SKM-1 (cell line): ENCODE measurements at regions not wholly inside any gene's neighbourhood (a gene's known extent, or its start where the extent isn't known, plus 50 kb on each side); places are given as distances from the start of the nearest gene placed in this dataset.

Source experiments
- DNase-seq: peaks from one replicate; lab custom pipeline; 2025; ENCODE audit not compliant: unreplicated experiment; lab: John Stamatoyannopoulos, UW

- no peak for DNase-seq
Measured at GRCh38 chr15:96576596-96576995, 246.1 kb downstream of the NR2F2 start.

- DNase-seq = no peak
Measured at GRCh38 chr15:96578393-96578792, 247.9 kb downstream of the NR2F2 start.

- no peak for DNase-seq
Measured at GRCh38 chr15:96581371-96581770, 250.9 kb downstream of the NR2F2 start.

- DNase-seq = peak; percentile 64
Measured at GRCh38 chr15:96582473-96582872, 252.0 kb downstream of the NR2F2 start.

- DNase-seq = no peak
Measured at GRCh38 chr15:96583671-96584070, 253.2 kb downstream of the NR2F2 start.

- DNase-seq = peak; percentile 3
Measured at GRCh38 chr15:96585484-96586386, 255.2 kb downstream of the NR2F2 start.

- peak; percentile 82 for DNase-seq
Measured at GRCh38 chr15:96586901-96587300, 256.4 kb downstream of the NR2F2 start.

- DNase-seq = no peak
Measured at GRCh38 chr15:96589864-96590263, 259.4 kb downstream of the NR2F2 start.

GRCh38 chr15:96593735-96594134 is 263.2 kb downstream of the NR2F2 start:
- no peak for DNase-seq

- DNase-seq = no peak
Measured at GRCh38 chr15:96595951-96596350, 265.5 kb downstream of the NR2F2 start.

GRCh38 chr15:96598514-96598913 is 268.0 kb downstream of the NR2F2 start:
- no peak for DNase-seq

GRCh38 chr15:96599268-96599667 is 268.8 kb downstream of the NR2F2 start:
- no peak for DNase-seq

- no peak for DNase-seq
Measured at GRCh38 chr15:96600350-96600749, 269.9 kb downstream of the NR2F2 start.

GRCh38 chr15:96606617-96607016 is 276.1 kb downstream of the NR2F2 start:
- no peak for DNase-seq

- no peak for DNase-seq
Measured at GRCh38 chr15:96610757-96611156, 280.3 kb downstream of the NR2F2 start.

GRCh38 chr15:96612917-96613316 is 282.4 kb downstream of the NR2F2 start:
- no peak for DNase-seq

- DNase-seq = no peak
Measured at GRCh38 chr15:96619174-96619573, 288.7 kb downstream of the NR2F2 start.

GRCh38 chr15:96622714-96623113 is 292.2 kb downstream of the NR2F2 start:
- no peak for DNase-seq

GRCh38 chr15:96625256-96625655 is 294.8 kb downstream of the NR2F2 start:
- DNase-seq = no peak

GRCh38 chr15:96627031-96627568 is 296.6 kb downstream of the NR2F2 start:
- no peak for DNase-seq

GRCh38 chr15:96629511-96629910 is 299.0 kb downstream of the NR2F2 start:
- no peak for DNase-seq

- no peak for DNase-seq
Measured at GRCh38 chr15:96638793-96639192, 308.3 kb downstream of the NR2F2 start.

- DNase-seq = no peak
Measured at GRCh38 chr15:96645796-96646195, 315.3 kb downstream of the NR2F2 start.
